ENCODE measurements at regions not wholly inside any gene's neighbourhood (a gene's known extent, or its start where the extent isn't known, plus 50 kb on each side); places are given as distances from the start of the nearest gene placed in this dataset.

DNA sequence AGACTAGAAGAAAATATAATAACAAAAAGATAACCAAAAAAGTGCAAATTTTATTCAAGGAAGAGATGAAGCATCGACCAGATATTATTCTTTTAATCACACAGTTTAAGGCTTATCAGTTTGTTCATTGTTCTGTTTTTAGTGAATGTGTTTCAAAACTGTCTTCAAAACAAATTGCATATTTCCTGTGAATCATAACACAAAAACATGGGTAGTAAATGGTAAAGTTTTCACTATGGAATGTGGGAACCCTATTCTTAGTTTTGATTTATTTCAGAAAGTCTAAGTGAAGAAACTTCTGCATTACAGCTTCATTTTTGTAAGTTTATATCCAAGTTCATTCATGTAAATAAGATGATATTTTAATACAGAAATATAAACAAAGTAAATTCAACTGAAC, 207.6 kb upstream of the LUZP2 start:
- Mint-ChIP-seq H3K9me3 (peaks cover 6% of the 10 kb centered on the region), H3K36me3 (no peaks in the 10 kb centered on the region), H3K4me1 (no peaks in the 10 kb centered on the region), H3K27me3 (ENCODE audit: insufficient read depth, low read depth) (no peaks in the 10 kb centered on the region), H3K27ac (no peak overlapping the region), H3K4me3 (no peak overlapping the region)
- H3K4me2 ChIP-seq: no peak overlapping the region
- no peak for TF ChIP-seq EZH2 (IDR thresholded peaks at IDR 0.05)
- TF ChIP-seq, protein P1, sequence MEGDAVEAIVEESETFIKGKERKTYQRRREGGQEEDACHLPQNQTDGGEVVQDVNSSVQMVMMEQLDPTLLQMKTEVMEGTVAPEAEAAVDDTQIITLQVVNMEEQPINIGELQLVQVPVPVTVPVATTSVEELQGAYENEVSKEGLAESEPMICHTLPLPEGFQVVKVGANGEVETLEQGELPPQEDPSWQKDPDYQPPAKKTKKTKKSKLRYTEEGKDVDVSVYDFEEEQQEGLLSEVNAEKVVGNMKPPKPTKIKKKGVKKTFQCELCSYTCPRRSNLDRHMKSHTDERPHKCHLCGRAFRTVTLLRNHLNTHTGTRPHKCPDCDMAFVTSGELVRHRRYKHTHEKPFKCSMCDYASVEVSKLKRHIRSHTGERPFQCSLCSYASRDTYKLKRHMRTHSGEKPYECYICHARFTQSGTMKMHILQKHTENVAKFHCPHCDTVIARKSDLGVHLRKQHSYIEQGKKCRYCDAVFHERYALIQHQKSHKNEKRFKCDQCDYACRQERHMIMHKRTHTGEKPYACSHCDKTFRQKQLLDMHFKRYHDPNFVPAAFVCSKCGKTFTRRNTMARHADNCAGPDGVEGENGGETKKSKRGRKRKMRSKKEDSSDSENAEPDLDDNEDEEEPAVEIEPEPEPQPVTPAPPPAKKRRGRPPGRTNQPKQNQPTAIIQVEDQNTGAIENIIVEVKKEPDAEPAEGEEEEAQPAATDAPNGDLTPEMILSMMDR (IDR thresholded peaks at IDR 0.05): no peak
- TF ChIP-seq EZH2phosphoT487 (IDR thresholded peaks at IDR 0.05): no peak
- H3K79me2 ChIP-seq (ENCODE audit: low read depth): no peaks in the 10 kb centered on the region
- no peak overlapping the region for H3K4me3 ChIP-seq
- H3K27ac ChIP-seq: no peak overlapping the region
- H3K36me3 ChIP-seq: no peaks in the 10 kb centered on the region
- H4K20me1 ChIP-seq (ENCODE audit: low read depth): no peaks in the 10 kb centered on the region
- DNase-seq (ENCODE audit: low spot score): no peak
- H2AFZ ChIP-seq (replicated peaks): no peak overlapping the region
- H3K27me3 ChIP-seq: no peaks in the 10 kb centered on the region
- H3K4me1 ChIP-seq: no peaks in the 10 kb centered on the region
- no peaks in the 10 kb centered on the region for H3F3A ChIP-seq (ENCODE audit: low read depth)
- no peak overlapping the region for H3K9ac ChIP-seq
- H3K9me3 ChIP-seq (ENCODE audit: low read depth): no peaks in the 10 kb centered on the region

GRCh38 chr11:24293964-24294363, 202.9 kb upstream of the LUZP2 start:
- H3K9ac ChIP-seq: no peak overlapping the region
- H3K4me1 ChIP-seq: no peaks in the 10 kb centered on the region
- no peak overlapping the region for H3K27ac ChIP-seq
- no peaks in the 10 kb centered on the region for H3K36me3 Mint-ChIP-seq
- no peaks in the 10 kb centered on the region for H3K27me3 ChIP-seq
- no peaks in the 10 kb centered on the region for H3K27me3 Mint-ChIP-seq (ENCODE audit: insufficient read depth, low read depth)
- H3K79me2 ChIP-seq (ENCODE audit: low read depth): no peaks in the 10 kb centered on the region
- no peaks in the 10 kb centered on the region for H3K36me3 ChIP-seq
- H3K4me3 Mint-ChIP-seq: no peak overlapping the region
- H3K4me3 ChIP-seq: no peak overlapping the region
- H3K27ac Mint-ChIP-seq: no peak overlapping the region
- no peaks in the 10 kb centered on the region for H3K9me3 ChIP-seq (ENCODE audit: low read depth)
- no peaks in the 10 kb centered on the region for H4K20me1 ChIP-seq (ENCODE audit: low read depth)
- peaks cover 6% of the 10 kb centered on the region for H3K9me3 Mint-ChIP-seq
- peaks cover 13% of the 10 kb centered on the region for H3K4me1 Mint-ChIP-seq
- no peaks in the 10 kb centered on the region for H3F3A ChIP-seq (ENCODE audit: low read depth)
- TF ChIP-seq, protein P1 (IDR thresholded peaks at IDR 0.05): no peak
- TF ChIP-seq EZH2 (IDR thresholded peaks at IDR 0.05) (no peak), EZH2phosphoT487 (IDR thresholded peaks at IDR 0.05) (no peak)
- no peak for DNase-seq (ENCODE audit: low spot score)
- no peak overlapping the region for H2AFZ ChIP-seq (replicated peaks)
- no peak overlapping the region for H3K4me2 ChIP-seq

GRCh38 chr11:24295360-24295759, 201.5 kb upstream of the LUZP2 start:
- no peak overlapping the region for H2AFZ ChIP-seq (replicated peaks)
- DNase-seq (ENCODE audit: low spot score): no peak
- no peak overlapping the region for H3K27ac Mint-ChIP-seq

More at GRCh38 chr11:24295360-24295759, 201.5 kb upstream of the LUZP2 start:
- Histone ChIP-seq H4K20me1 (ENCODE audit: low read depth) (no peaks in the 10 kb centered on the region), H3K27me3 (no peaks in the 10 kb centered on the region), H3K9ac (no peak overlapping the region), H3K9me3 (ENCODE audit: low read depth) (no peaks in the 10 kb centered on the region), H3F3A (ENCODE audit: low read depth) (no peaks in the 10 kb centered on the region), H3K79me2 (ENCODE audit: low read depth) (no peaks in the 10 kb centered on the region), H3K4me2 (no peak overlapping the region), H3K4me1 (no peaks in the 10 kb centered on the region), H3K36me3 (no peaks in the 10 kb centered on the region), H3K4me3 (no peak overlapping the region), H3K27ac (no peak overlapping the region)
- Mint-ChIP-seq H3K4me1 (peaks cover 13% of the 10 kb centered on the region), H3K36me3 (no peaks in the 10 kb centered on the region), H3K9me3 (peaks cover 6% of the 10 kb centered on the region), H3K27me3 (ENCODE audit: insufficient read depth, low read depth) (no peaks in the 10 kb centered on the region), H3K4me3 (no peak overlapping the region)
- TF ChIP-seq EZH2 (IDR thresholded peaks at IDR 0.05) (no peak), EZH2phosphoT487 (IDR thresholded peaks at IDR 0.05) (no peak)
- TF ChIP-seq, protein P1 (IDR thresholded peaks at IDR 0.05): no peak

Measured in neural progenitor cell (in vitro differentiated cells).